ENCODE measurements at regions not wholly inside any gene's neighbourhood (a gene's known extent, or its start where the extent isn't known, plus 50 kb on each side); places are given as distances from the start of the nearest gene placed in this dataset.

GRCh38 chr17:13350466-13350865 lies 251.3 kb downstream of the HS3ST3A1 start:
- ChIA-PET POLR2A (no interaction called here), CTCF (no interaction called here)
- ATAC-seq, result no peak
- no peak for DNase-seq
- Mint-ChIP-seq H3K4me3 (no peak overlapping the region), H3K9me3 (ENCODE audit: low read depth) (peaks cover 8% of the 10 kb centered on the region), H3K4me1 (peaks cover 17% of the 10 kb centered on the region), H3K27ac (no peak overlapping the region), H3K36me3 (ENCODE audit: low read depth) (peaks cover 4% of the 10 kb centered on the region), H3K27me3 (peaks cover 7% of the 10 kb centered on the region)
- intact Hi-C loops (cut with DNase I, micrococcal nuclease), result no loop called here

- Mint-ChIP-seq H3K27ac (peak overlapping the region; percentile 63), H3K4me1 (peaks cover 17% of the 10 kb centered on the region), H3K9me3 (ENCODE audit: low read depth) (peaks cover 8% of the 10 kb centered on the region), H3K27me3 (peaks cover 5% of the 10 kb centered on the region), H3K4me3 (peak overlapping the region; percentile 6), H3K36me3 (ENCODE audit: low read depth) (peaks cover 4% of the 10 kb centered on the region)
- ChIA-PET CTCF (interaction anchor here (1.0 kb wide), 1 partner anchor 10 kb away, joined by 4 read pairs; no protein-coding TSS in a partner anchor), POLR2A (no interaction called here)
- ATAC-seq (peak; percentile 85), DNase-seq (peak; percentile 44)
- intact Hi-C loops (cut with DNase I, micrococcal nuclease), result no loop called here
These were observed 254.6 kb downstream of the HS3ST3A1 start for GRCh38 chr17:13346996-13347762.

GRCh38 chr17:13346592-13346991 lies 255.1 kb downstream of the HS3ST3A1 start:
- POLR2A ChIA-PET, result no interaction called here
- ATAC-seq, result no peak
- Mint-ChIP-seq H3K9me3 (ENCODE audit: low read depth) (peaks cover 8% of the 10 kb centered on the region), H3K27me3 (peaks cover 5% of the 10 kb centered on the region), H3K27ac (peak overlapping the region; percentile 13), H3K4me3 (no peak overlapping the region), H3K36me3 (ENCODE audit: low read depth) (peaks cover 4% of the 10 kb centered on the region), H3K4me1 (peaks cover 17% of the 10 kb centered on the region)
- DNase-seq, result no peak
- CTCF ChIA-PET, result interaction anchor here (1.0 kb wide), 1 partner anchor 9 kb away, joined by 4 read pairs; no protein-coding TSS in a partner anchor
- intact Hi-C loops (cut with DNase I, micrococcal nuclease), result no loop called here

GRCh38 chr17:13346081-13346533 lies 255.6 kb downstream of the HS3ST3A1 start:
- H3K9me3 Mint-ChIP-seq (ENCODE audit: low read depth), result peaks cover 8% of the 10 kb centered on the region
- ChIA-PET CTCF (no interaction called here), POLR2A (no interaction called here)
- ATAC-seq (peak; percentile 55), DNase-seq (peak; percentile 4)
- peak overlapping the region; percentile 49 for H3K27ac Mint-ChIP-seq
- peaks cover 17% of the 10 kb centered on the region for H3K4me1 Mint-ChIP-seq
- no peak overlapping the region for H3K4me3 Mint-ChIP-seq
- intact Hi-C loops (cut with DNase I, micrococcal nuclease), result no loop called here
- peaks cover 5% of the 10 kb centered on the region for H3K27me3 Mint-ChIP-seq
- peaks cover 4% of the 10 kb centered on the region for H3K36me3 Mint-ChIP-seq (ENCODE audit: low read depth)

- ATAC-seq (no peak), DNase-seq (no peak)
- peaks cover 3% of the 10 kb centered on the region for H3K4me1 Mint-ChIP-seq
- CTCF ChIA-PET, result interaction anchor here (0.8 kb wide), 2 partner anchors 39 to 148 kb away, joined by 3 to 4 read pairs; no protein-coding TSS in a partner anchor
- intact Hi-C loops (cut with DNase I, micrococcal nuclease), result loop anchor here (5.0 to 10.0 kb wide), 3 partner anchors 76 to 1589 kb away; no protein-coding TSS in a partner anchor
- no peak overlapping the region for H3K4me3 Mint-ChIP-seq
- H3K9me3 Mint-ChIP-seq (ENCODE audit: low read depth), result no peaks in the 10 kb centered on the region
- H3K36me3 Mint-ChIP-seq (ENCODE audit: low read depth), result no peaks in the 10 kb centered on the region
- POLR2A ChIA-PET, result no interaction called here
- H3K27ac Mint-ChIP-seq, result no peak overlapping the region
- H3K27me3 Mint-ChIP-seq, result peaks cover 20% of the 10 kb centered on the region
These were observed 263.3 kb downstream of the HS3ST3A1 start for GRCh38 chr17:13338421-13338820.

- peaks cover 3% of the 10 kb centered on the region for H3K4me1 Mint-ChIP-seq
These were observed 263.8 kb downstream of the HS3ST3A1 start for GRCh38 chr17:13337864-13338371.

GRCh38 chr17:13337151-13337550 lies 264.6 kb downstream of the HS3ST3A1 start:
- DNase-seq, result no peak

More at GRCh38 chr17:13337864-13338371, 263.8 kb downstream of the HS3ST3A1 start:
- Mint-ChIP-seq H3K9me3 (ENCODE audit: low read depth) (no peaks in the 10 kb centered on the region), H3K27ac (no peak overlapping the region), H3K4me3 (no peak overlapping the region), H3K27me3 (peaks cover 20% of the 10 kb centered on the region), H3K36me3 (ENCODE audit: low read depth) (no peaks in the 10 kb centered on the region)
- intact Hi-C loops (cut with DNase I, micrococcal nuclease), result loop anchor here (2.0 to 10.0 kb wide), 4 partner anchors 77 to 1589 kb away; no protein-coding TSS in a partner anchor
- ChIA-PET CTCF (interaction anchor here (0.6 to 2.3 kb wide), 6 partner anchors 9 to 188 kb away, joined by 3 to 5 read pairs (median 4); no protein-coding TSS in a partner anchor), POLR2A (no interaction called here)
- DNase-seq, result peak; percentile 26
- ATAC-seq, result no peak

GRCh38 chr17:13334374-13334773 lies 267.4 kb downstream of the HS3ST3A1 start:
- POLR2A ChIA-PET, result no interaction called here
- CTCF ChIA-PET, result interaction anchor here (1.0 kb wide), 1 partner anchor 26 kb away, joined by 3 read pairs; no protein-coding TSS in a partner anchor
- intact Hi-C loops (cut with DNase I, micrococcal nuclease), result loop anchor here in 1 of 2 experiments (10.0 kb wide), 1 partner anchor 80 kb away; no protein-coding TSS in a partner anchor
- no peak for ATAC-seq
- H3K36me3 Mint-ChIP-seq (ENCODE audit: low read depth), result no peaks in the 10 kb centered on the region
- H3K9me3 Mint-ChIP-seq (ENCODE audit: low read depth), result no peaks in the 10 kb centered on the region
- DNase-seq, result no peak
- no peak overlapping the region for H3K27ac Mint-ChIP-seq
- peaks cover 14% of the 10 kb centered on the region for H3K27me3 Mint-ChIP-seq
- peaks cover 3% of the 10 kb centered on the region for H3K4me1 Mint-ChIP-seq
- H3K4me3 Mint-ChIP-seq, result no peak overlapping the region

More at GRCh38 chr17:13337151-13337550, 264.6 kb downstream of the HS3ST3A1 start:
- Mint-ChIP-seq H3K27ac (no peak overlapping the region), H3K9me3 (ENCODE audit: low read depth) (no peaks in the 10 kb centered on the region), H3K27me3 (peaks cover 20% of the 10 kb centered on the region), H3K36me3 (ENCODE audit: low read depth) (no peaks in the 10 kb centered on the region), H3K4me3 (no peak overlapping the region), H3K4me1 (peaks cover 3% of the 10 kb centered on the region)
- POLR2A ChIA-PET, result no interaction called here
- no peak for ATAC-seq
- CTCF ChIA-PET, result interaction anchor here (0.7 to 2.3 kb wide), 6 partner anchors 10 to 1589 kb away, joined by 3 to 5 read pairs (median 4); no protein-coding TSS in a partner anchor
- intact Hi-C loops (cut with DNase I, micrococcal nuclease), result loop anchor here (2.0 to 10.0 kb wide), 4 partner anchors 78 to 1590 kb away; no protein-coding TSS in a partner anchor

GRCh38 chr17:13333661-13334060 lies 268.1 kb downstream of the HS3ST3A1 start:
- DNase-seq (no peak), ATAC-seq (no peak)
- ChIA-PET CTCF (no interaction called here), POLR2A (no interaction called here)
- no peak overlapping the region for H3K27ac Mint-ChIP-seq
- no peaks in the 10 kb centered on the region for H3K36me3 Mint-ChIP-seq (ENCODE audit: low read depth)
- no peak overlapping the region for H3K4me3 Mint-ChIP-seq
- peaks cover 14% of the 10 kb centered on the region for H3K27me3 Mint-ChIP-seq
- H3K4me1 Mint-ChIP-seq, result peaks cover 3% of the 10 kb centered on the region
- H3K9me3 Mint-ChIP-seq (ENCODE audit: low read depth), result no peaks in the 10 kb centered on the region
- intact Hi-C loops (cut with DNase I, micrococcal nuclease), result loop anchor here in 1 of 2 experiments (10.0 kb wide), 1 partner anchor 81 kb away; no protein-coding TSS in a partner anchor

GRCh38 chr17:13332207-13332606 lies 269.5 kb downstream of the HS3ST3A1 start:
- POLR2A ChIA-PET, result no interaction called here
- CTCF ChIA-PET, result no interaction called here
- Mint-ChIP-seq H3K9me3 (ENCODE audit: low read depth) (no peaks in the 10 kb centered on the region), H3K27ac (no peak overlapping the region), H3K36me3 (ENCODE audit: low read depth) (no peaks in the 10 kb centered on the region), H3K4me3 (no peak overlapping the region), H3K27me3 (peaks cover 7% of the 10 kb centered on the region), H3K4me1 (no peaks in the 10 kb centered on the region)
- no peak for ATAC-seq
- intact Hi-C loops (cut with DNase I, micrococcal nuclease), result loop anchor here in 1 of 2 experiments (10.0 kb wide), 1 partner anchor 83 kb away; no protein-coding TSS in a partner anchor
- DNase-seq, result no peak

GRCh38 chr17:13329421-13329820 lies 272.3 kb downstream of the HS3ST3A1 start:
- Mint-ChIP-seq H3K27ac (no peak overlapping the region), H3K36me3 (ENCODE audit: low read depth) (no peaks in the 10 kb centered on the region), H3K27me3 (peaks cover 7% of the 10 kb centered on the region), H3K9me3 (ENCODE audit: low read depth) (no peaks in the 10 kb centered on the region), H3K4me1 (no peaks in the 10 kb centered on the region), H3K4me3 (no peak overlapping the region)
- DNase-seq, result no peak
- ChIA-PET CTCF (no interaction called here), POLR2A (no interaction called here)
- intact Hi-C loops (cut with DNase I, micrococcal nuclease), result no loop called here
- no peak for ATAC-seq
